ENCODE measurements at regions not wholly inside any gene's neighbourhood (a gene's known extent, or its start where the extent isn't known, plus 50 kb on each side); places are given as distances from the start of the nearest gene placed in this dataset.
"Not testable (repeated sequence)": the region's sequence is repeated elsewhere in the genome, so short reads cannot be mapped to it uniquely, and the experiment has no call there.

DNA sequence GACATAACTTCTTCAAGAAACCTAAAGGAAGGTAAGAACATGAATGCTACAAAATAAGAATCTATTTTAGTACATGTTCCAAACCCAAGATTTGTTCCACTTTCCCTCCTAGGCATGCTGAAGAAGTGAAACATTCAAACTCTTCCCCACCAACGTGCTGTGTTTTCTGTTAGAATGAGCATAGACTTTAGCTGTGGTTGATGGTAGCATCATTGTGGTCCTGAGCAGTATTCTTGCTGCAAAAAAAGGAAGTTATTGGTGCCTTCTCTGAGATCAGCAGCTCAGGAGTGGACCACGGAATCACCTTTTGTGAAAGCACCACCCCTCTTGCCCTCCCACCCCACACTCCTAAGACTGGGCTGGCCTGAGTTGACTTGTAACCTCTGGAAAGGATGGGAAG is 100.4 kb upstream of the POGK start:
- Histone ChIP-seq H3K36me3 (ENCODE audit: control insufficient read depth, insufficient read depth, low read length) (no peaks in the 10 kb centered on the region), H3K4me3 (ENCODE audit: low read depth, low read length) (no peak overlapping the region), H3K27me3 (ENCODE audit: control insufficient read depth, insufficient read depth, low read length) (no peaks in the 10 kb centered on the region)
- no peak for TF ChIP-seq CTCF (IDR thresholded peaks at IDR 0.05; ENCODE audit: insufficient read depth, low read length, severe bottlenecking)
- DNase-seq (ENCODE audit: low read depth) (no peak), FAIRE-seq (no peak)

GRCh38 chr1:166740668-166741276 is 98.5 kb upstream of the POGK start:
- no peaks in the 10 kb centered on the region for H3K36me3 ChIP-seq (ENCODE audit: control insufficient read depth, insufficient read depth, low read length)
- DNase-seq (ENCODE audit: low read depth) = no peak
- no peak for FAIRE-seq

DNA sequence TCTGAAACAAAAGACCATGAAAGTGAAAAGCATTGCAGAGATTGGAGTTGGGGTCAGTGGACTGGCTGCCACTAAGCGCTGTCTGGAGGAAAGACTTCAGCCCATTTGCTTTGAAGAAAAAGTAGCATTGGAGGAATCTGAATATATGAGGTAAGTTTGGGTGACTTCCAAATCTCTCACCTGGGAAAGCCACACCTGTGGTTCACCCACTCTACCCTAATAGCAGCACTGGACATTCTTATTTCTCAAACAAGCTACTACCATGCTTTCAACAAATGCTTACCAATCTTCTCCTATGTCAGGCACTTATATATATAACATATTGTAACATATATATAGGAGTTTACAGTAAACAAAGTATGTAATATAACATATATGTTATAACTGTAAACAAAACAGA is 76.0 kb upstream of the POGK start:
- TF ChIP-seq CTCF (IDR thresholded peaks at IDR 0.05; ENCODE audit: insufficient read depth, low read length, severe bottlenecking) = no peak
- DNase-seq (ENCODE audit: low read depth) (no peak), FAIRE-seq (no peak)
- no peaks in the 10 kb centered on the region for H3K36me3 ChIP-seq (ENCODE audit: control insufficient read depth, insufficient read depth, low read length)
- no peaks in the 10 kb centered on the region for H3K27me3 ChIP-seq (ENCODE audit: control insufficient read depth, insufficient read depth, low read length)
- H3K4me3 ChIP-seq (ENCODE audit: low read depth, low read length) = no peak overlapping the region

More at GRCh38 chr1:166740668-166741276, 98.5 kb upstream of the POGK start:
- Histone ChIP-seq H3K4me3 (ENCODE audit: low read depth, low read length) (no peak overlapping the region), H3K27me3 (ENCODE audit: control insufficient read depth, insufficient read depth, low read length) (no peaks in the 10 kb centered on the region)
- TF ChIP-seq CTCF (IDR thresholded peaks at IDR 0.05; ENCODE audit: insufficient read depth, low read length, severe bottlenecking) = no peak

DNA sequence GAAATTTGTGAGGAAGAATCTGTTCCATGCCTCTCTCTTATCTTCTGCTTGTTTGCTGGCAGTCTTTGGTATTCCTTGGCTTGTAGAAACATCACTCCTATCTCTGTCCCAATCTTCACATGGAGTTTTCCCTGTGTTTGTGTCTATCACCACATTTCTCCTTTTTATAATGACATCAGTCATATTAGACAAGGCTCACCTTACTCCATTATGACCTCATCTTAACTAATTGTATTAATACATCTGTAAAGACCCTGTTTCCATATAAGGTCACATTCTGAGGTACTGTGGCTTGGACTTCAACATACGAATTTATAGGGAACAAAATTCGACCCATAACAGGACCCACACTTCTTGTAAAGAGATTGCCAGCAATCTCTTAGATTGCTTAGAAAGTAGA is 72.3 kb upstream of the POGK start:
- H3K27me3 ChIP-seq (ENCODE audit: control insufficient read depth, insufficient read depth, low read length) = no peaks in the 10 kb centered on the region
- H3K4me3 ChIP-seq (ENCODE audit: low read depth, low read length) = no peak overlapping the region
- FAIRE-seq (no peak), DNase-seq (ENCODE audit: low read depth) (no peak)
- TF ChIP-seq CTCF (IDR thresholded peaks at IDR 0.05; ENCODE audit: insufficient read depth, low read length, severe bottlenecking) = no peak
- H3K36me3 ChIP-seq (ENCODE audit: control insufficient read depth, insufficient read depth, low read length) = no peaks in the 10 kb centered on the region

DNA sequence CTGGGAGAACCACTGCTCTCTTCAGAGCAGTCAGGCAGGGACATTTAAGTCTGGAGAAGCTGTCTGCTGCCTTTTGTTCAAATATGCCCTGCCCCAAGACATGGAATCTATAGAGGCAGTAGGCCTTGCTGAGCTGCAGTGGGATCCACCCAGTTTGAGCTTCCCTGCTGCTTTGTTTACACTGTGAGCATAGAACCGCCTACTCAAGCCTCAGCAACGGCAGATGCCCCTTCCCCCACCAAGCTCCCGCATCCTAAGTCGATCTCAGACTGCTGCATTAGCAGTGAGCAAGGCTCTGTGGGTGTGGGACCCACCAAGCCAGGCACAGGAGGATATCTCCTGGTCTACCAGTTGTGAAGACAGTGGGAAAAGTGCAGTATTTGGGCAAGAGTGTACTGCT is 54.6 kb upstream of the POGK start:
- not testable (repeated sequence) for FAIRE-seq; H3K4me3 ChIP-seq (ENCODE audit: low read depth, low read length); DNase-seq (ENCODE audit: low read depth); H3K27me3 ChIP-seq (ENCODE audit: control insufficient read depth, insufficient read depth, low read length); H3K36me3 ChIP-seq (ENCODE audit: control insufficient read depth, insufficient read depth, low read length)

DNA sequence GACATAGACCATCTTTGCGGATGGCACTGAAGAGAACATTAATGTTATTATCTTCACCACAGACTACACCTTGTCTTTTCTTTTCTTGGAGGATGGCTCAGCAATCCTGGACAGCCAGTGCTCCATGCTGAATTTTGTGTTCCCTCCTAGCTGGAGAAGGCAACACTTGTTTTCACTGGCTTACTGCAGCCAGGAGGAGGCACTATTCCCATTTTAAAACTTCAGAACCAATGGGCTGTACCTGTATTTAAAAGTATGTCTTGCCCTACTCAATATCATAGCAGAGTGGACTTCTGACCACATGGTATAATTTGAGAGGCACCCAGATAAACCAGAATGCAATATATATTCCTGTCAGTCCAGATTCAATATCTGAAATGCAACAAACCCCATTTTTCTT is 53.3 kb upstream of the POGK start:
- no peak overlapping the region for H3K4me3 ChIP-seq (ENCODE audit: low read depth, low read length)
- no peaks in the 10 kb centered on the region for H3K27me3 ChIP-seq (ENCODE audit: control insufficient read depth, insufficient read depth, low read length)
- no peak for TF ChIP-seq CTCF (IDR thresholded peaks at IDR 0.05; ENCODE audit: insufficient read depth, low read length, severe bottlenecking)
- FAIRE-seq (no peak), DNase-seq (ENCODE audit: low read depth) (no peak)
- H3K36me3 ChIP-seq (ENCODE audit: control insufficient read depth, insufficient read depth, low read length) = no peaks in the 10 kb centered on the region

All from bronchial epithelial cell (primary cell).